Left lung (tissue), 4 donors: ENCODE measurements at regions not wholly inside any gene's neighbourhood (a gene's known extent, or its start where the extent isn't known, plus 50 kb on each side); places are given as distances from the start of the nearest gene placed in this dataset.

ENCODE experiments used
- ATAC-seq: fragments of 200-7000 bp; cut with Tn5 transposase; one replicate; pipeline ENCODE4 v1.9.1; 2020; ENCODE audit warnings: moderate library complexity
- DNase-seq, 4 donors: peaks; one replicate each; pipeline ENCODE4 v3.0.0-alpha.2; 2013 to 2020
- H3K27ac ChIP-seq, 2 donors: fragments of 200-600 bp; sonication (generic) in 1 of 2; one replicate each; pipeline versions ENCODE4 v1.5.0 to v1.8.0; 2020 to 2021
- H3K27me3 ChIP-seq, 2 donors: fragments of 200-600 bp; sonication (generic) in 1 of 2; one replicate each; pipeline versions ENCODE4 v1.5.0 to v1.8.0; 2020 to 2021
- H3K36me3 ChIP-seq, 2 donors: fragments of 200-600 bp; sonication (generic) in 1 of 2; one replicate each; pipeline versions ENCODE4 v1.5.0 to v1.8.0; 2020 to 2021
- H3K4me1 ChIP-seq, 2 donors: fragments of 200-600 bp; one replicate each; pipeline ENCODE4 v1.8.0; 2021
- H3K4me3 ChIP-seq, 2 donors: fragments of 200-600 bp; sonication (generic) in 1 of 2; one replicate each; pipeline versions ENCODE4 v1.5.0 to v1.8.0; 2020 to 2021; ENCODE audit warnings: mild to moderate bottlenecking in 1 of 2
- H3K9me3 ChIP-seq, 2 donors: fragments of 200-600 bp; sonication (generic) in 1 of 2; one replicate each; pipeline versions ENCODE4 v1.5.0 to v1.8.0; 2020 to 2021
- CTCF ChIP-seq, 2 donors: fragments of 200-600 bp; sonication (generic) in 1 of 2; IDR thresholded peaks; one replicate each; pipeline versions ENCODE4 v1.5.0 to v1.8.0; 2021; ENCODE audit warnings: antibody characterized with exemption in 2 of 2
- intact Hi-C, 2 donors: fragments of 100-400 bp; cut with DNase I; formaldehyde crosslinking; loops; one replicate each; pipeline versions ENCODE4 v1.11.2 to v1.14.2; 2022
- donor health status: DM: no; HTN: yes; CAD: no.
- donor health status: DM: no; HTN: no; CAD: no.

- Histone ChIP-seq H3K27ac (peak overlapping the region; percentile 69 to 70), H3K27me3 (no peaks in the 10 kb centered on the region), H3K36me3 (no peaks in the 10 kb centered on the region), H3K4me1 (peaks cover 0 to 38% of the 10 kb centered on the region in 2 donors), H3K9me3 (no peaks in the 10 kb centered on the region), H3K4me3 (no peak overlapping the region)
- no peak for TF ChIP-seq CTCF (IDR thresholded peaks at IDR 0.05)
- intact Hi-C loops: no loop called here
- DNase-seq: no peak
- no peak for ATAC-seq
These were observed 57.8 kb upstream of the SMAD6 start for GRCh38 chr15:66644000-66644787.

- ATAC-seq (no peak), DNase-seq (no peak)
- Histone ChIP-seq H3K36me3 (no peaks in the 10 kb centered on the region), H3K27ac (peak overlapping the region; percentile 69 to 70), H3K9me3 (no peaks in the 10 kb centered on the region), H3K4me1 (peaks cover 0 to 39% of the 10 kb centered on the region in 2 donors), H3K4me3 (no peak overlapping the region), H3K27me3 (no peaks in the 10 kb centered on the region)
- intact Hi-C loops: no loop called here
- no peak for TF ChIP-seq CTCF (IDR thresholded peaks at IDR 0.05)
These were observed 57.2 kb upstream of the SMAD6 start for GRCh38 chr15:66644869-66645268.

GRCh38 chr15:66646308-66646707, 55.7 kb upstream of the SMAD6 start:
- Histone ChIP-seq H3K4me3 (no peak overlapping the region), H3K27me3 (no peaks in the 10 kb centered on the region), H3K36me3 (no peaks in the 10 kb centered on the region), H3K9me3 (no peaks in the 10 kb centered on the region), H3K4me1 (peaks cover 0 to 50% of the 10 kb centered on the region in 2 donors), H3K27ac (peak overlapping the region; percentile 56 to 70)
- no peak for TF ChIP-seq CTCF (IDR thresholded peaks at IDR 0.05)
- no peak for ATAC-seq
- DNase-seq: no peak
- intact Hi-C loops: no loop called here

- Histone ChIP-seq H3K4me3 (no peak overlapping the region), H3K9me3 (no peaks in the 10 kb centered on the region), H3K27me3 (no peaks in the 10 kb centered on the region), H3K4me1 (peaks cover 0 to 53% of the 10 kb centered on the region in 2 donors), H3K27ac (peak overlapping the region; percentile 56 to 70), H3K36me3 (no peaks in the 10 kb centered on the region)
- no peak for DNase-seq
- no peak for TF ChIP-seq CTCF (IDR thresholded peaks at IDR 0.05)
- ATAC-seq: no peak
- intact Hi-C loops: no loop called here
These were observed 55.2 kb upstream of the SMAD6 start for GRCh38 chr15:66646799-66647198.

- Histone ChIP-seq H3K27ac (peak overlapping the region; percentile 56 to 70), H3K4me3 (no peak overlapping the region), H3K4me1 (peaks cover 0 to 51% of the 10 kb centered on the region in 2 donors), H3K9me3 (no peaks in the 10 kb centered on the region), H3K27me3 (no peaks in the 10 kb centered on the region), H3K36me3 (no peaks in the 10 kb centered on the region)
- DNase-seq (no peak), ATAC-seq (no peak)
- intact Hi-C loops: no loop called here
- no peak for TF ChIP-seq CTCF (IDR thresholded peaks at IDR 0.05)
These were observed 54.7 kb upstream of the SMAD6 start for GRCh38 chr15:66647358-66647757.
